NCI-H1694 (cell line): ENCODE measurements at regions not wholly inside any gene's neighbourhood (a gene's known extent, or its start where the extent isn't known, plus 50 kb on each side); places are given as distances from the start of the nearest gene placed in this dataset.
"Not testable (repeated sequence)": the region's sequence is repeated elsewhere in the genome, so short reads cannot be mapped to it uniquely, and the experiment has no call there.

Experiments
- DNase-seq: peaks from one replicate; lab custom pipeline; 2025; lab: John Stamatoyannopoulos, UW

DNA sequence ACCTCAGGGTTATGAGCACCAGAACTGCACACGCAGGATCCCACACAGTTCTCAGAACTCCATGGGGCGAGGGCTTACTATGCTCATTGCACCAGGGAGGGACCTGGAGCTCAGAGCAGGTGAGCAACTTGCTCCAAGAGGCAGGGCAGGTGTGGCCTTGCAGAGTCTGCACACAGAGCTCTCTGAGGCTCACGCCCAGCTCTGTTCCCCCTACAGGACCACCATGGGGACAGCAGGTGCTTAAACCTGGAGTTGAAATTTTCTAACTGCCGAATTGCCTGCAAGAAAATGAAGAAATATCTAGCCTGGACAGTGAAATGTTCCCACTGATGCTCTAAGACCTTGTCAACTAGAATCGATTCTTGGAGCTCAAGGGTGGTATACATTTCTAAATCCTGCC lies 49.9 kb upstream of the MSMB start:
- DNase-seq, result not testable (repeated sequence)

DNA sequence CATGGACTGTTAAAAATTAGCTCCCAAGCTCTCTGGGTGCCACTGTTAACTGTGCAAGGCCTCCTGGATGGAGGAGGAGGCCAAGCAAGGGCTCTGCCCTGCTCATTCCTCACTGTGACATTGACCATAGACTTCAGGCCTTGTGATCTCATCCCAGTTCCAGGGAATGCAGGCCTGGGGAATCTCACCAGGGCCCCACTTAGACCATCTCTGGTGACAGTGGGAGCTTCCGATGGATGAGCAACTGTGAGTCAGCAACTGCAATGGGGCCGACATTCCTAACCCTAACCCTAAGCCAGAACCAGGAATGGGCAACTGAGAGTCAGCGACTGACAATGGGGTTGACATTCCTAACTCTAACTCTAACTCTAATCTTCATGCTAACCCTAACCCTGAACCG lies 50.4 kb upstream of the MSMB start:
- no peak for DNase-seq

DNA sequence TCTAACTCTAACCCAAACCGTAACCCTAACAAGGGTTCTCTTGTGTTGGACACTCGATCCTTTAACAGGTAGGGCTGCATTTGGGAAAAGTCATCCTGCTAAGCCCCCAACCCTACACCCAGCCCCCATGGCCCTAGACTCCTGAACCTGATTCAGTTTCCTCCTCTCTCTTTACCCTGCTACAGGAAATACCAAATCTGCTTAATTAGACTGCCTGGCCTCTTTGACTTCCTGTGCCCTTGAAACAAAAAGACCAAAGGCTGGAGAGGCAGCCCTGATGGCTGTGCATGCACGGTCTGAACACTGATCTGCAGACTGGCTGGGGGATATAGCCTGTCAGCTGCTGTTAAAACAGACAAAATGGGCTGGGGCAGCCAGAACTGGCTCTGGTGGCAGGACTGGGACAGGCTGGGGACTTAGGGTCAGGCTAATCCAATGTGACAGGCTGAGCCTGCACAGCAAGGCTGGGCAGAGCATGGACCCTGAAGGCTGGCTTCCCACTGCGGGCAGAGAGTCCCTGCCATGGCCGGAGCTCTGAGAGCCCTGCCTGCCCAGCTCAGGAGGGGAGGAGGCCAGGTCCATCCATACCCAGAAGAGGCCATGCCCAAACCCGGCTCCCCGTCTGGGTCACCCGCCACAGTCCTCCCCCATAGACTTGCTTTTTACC lies 51.0 kb upstream of the MSMB start:
- no peak for DNase-seq

DNA sequence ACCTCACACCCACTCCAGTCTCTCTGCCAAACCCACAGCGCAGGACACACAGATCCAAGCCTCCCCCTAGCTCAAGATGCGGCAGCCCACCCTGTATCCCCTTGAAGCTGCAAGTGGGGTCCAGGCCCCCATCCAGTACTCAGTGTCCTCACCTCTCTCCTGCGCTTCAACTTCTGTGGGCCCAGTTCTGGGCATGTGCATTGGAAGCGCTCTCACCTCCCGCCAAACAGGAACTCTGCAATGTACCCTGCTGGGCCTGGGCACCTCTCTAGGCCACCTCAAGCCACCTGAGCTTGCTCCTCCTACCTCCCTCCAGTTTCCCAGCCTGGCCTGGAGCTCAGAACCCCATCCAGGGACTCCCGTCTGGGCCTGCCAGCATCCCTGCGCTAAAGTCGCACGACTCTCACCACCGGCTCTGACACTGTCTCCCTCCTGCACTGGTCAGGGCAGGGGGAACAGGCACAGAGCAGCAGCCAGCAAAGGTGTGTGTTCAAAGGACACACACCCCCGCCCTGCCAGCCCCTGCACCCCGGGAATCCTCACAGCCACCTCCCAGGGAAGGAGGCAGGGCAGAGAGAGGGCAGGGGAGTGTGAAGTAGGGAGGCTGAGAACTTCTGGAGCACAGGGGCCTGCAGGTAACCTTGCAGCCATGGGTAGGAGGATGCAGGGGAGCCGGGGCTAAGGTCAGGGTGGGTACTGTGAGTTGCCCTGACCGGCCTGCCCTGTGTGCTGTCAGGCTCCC lies 51.7 kb upstream of the MSMB start:
- no peak for DNase-seq

DNA sequence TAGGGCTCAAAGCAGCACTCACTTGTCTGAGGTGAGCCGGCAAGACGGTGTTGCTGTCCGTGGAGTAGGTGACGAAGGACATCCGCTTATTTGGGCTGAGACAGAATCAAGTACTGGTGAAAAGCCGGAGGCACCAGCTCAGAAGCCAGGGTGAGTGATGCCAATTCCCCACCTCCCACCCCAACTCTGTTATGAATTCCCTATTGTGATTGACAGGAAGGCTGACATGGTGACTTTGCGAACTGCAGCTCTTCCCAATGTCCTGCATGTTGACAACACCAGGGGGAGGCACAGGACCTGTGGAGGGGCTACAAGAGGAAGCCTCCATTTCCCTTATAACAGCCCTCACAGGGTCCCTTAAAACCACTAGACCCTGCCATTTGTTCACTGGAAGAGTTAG lies 52.3 kb upstream of the MSMB start:
- no peak for DNase-seq

DNA sequence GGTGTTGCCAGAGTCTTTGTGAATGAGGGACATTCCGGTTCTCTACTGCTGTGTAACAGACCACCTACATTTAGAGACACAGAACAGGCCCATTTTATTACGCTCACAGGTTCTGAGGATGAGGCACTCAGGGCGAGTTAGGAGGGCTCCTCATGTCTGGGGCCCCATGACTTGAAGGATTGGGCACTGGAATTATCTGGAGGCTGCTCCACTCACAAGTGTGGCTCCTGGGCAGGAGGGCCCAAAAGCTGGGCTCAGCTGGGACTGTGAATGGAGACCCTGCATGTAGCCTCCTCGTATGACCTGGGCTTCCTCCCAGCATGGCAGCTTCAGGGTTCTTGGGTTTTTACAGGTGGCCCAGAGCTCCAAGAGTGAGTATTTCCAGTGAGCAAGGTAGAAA lies 52.9 kb upstream of the MSMB start:
- not testable (repeated sequence) for DNase-seq

DNA sequence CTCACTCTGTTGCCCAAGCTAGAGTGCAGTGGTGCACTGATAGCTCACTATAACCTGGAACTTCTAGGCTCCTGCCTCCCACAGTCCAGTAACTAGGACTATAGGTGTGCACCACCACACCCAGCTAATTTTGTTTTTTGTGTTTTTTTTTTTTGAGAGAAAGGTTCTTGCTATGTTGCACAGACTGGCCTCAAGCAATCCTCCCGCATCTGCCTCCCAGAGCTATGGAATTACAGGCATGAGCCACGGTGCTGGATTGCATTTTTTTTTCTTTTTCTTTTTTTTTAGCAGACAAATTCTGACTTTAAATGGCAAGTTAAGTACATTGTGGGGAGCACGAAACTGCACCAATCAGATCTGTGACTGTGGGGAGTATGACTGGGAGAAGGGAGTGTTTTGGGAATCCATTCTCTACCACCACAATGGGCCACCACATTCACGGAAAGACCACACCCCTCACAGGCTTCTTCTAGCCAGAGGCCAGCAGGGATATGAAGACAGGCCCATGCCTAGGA lies 58.1 kb upstream of the MSMB start:
- no peak for DNase-seq

DNA sequence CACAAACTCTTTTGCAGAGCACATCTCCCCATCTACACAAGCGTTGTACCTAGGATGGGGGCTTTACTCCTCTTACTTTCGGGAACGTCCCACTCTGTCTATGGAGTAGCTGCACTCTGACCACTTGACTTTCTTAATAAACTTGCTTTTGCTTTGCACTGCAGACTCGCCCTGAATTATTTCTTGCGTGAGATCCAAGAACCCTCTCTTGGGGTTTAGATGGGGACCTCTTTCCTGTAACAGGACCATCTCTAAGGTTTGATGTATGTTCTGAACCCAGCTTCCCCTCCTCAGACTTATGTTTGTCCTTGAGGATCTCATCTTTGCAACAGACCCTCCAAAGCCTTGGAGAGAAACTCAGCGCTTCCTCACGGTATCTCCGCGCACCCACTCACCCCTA lies 59.3 kb upstream of the MSMB start:
- DNase-seq, result not testable (repeated sequence)

DNA sequence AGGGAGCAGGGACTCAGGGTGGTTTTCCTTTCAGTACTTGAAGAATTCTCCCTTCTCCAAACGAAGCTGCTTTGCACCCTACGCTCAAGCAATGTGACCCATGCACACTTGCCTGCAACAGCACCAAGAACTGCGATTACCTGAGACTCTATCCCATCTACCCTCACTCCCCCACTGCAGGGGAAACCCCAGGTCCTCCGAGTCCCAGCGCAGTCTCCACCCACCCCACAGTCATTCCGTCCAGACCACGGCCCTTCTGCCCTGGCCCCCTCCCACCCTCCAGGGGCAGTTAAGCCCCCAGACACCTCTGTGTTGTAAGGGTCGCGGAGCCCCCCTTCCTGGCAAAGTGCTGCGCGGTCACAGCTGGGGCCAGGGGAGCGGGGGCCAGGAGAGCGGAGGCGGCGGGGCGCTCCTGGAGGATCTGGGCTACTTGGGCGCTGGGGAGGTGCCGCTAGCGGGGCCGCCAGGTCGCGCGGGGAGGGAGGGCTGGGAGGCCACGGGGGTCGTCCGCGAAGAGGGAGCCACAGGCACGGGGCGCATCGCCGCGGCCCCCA lies 59.9 kb upstream of the MSMB start:
- DNase-seq, result not testable (repeated sequence)

DNA sequence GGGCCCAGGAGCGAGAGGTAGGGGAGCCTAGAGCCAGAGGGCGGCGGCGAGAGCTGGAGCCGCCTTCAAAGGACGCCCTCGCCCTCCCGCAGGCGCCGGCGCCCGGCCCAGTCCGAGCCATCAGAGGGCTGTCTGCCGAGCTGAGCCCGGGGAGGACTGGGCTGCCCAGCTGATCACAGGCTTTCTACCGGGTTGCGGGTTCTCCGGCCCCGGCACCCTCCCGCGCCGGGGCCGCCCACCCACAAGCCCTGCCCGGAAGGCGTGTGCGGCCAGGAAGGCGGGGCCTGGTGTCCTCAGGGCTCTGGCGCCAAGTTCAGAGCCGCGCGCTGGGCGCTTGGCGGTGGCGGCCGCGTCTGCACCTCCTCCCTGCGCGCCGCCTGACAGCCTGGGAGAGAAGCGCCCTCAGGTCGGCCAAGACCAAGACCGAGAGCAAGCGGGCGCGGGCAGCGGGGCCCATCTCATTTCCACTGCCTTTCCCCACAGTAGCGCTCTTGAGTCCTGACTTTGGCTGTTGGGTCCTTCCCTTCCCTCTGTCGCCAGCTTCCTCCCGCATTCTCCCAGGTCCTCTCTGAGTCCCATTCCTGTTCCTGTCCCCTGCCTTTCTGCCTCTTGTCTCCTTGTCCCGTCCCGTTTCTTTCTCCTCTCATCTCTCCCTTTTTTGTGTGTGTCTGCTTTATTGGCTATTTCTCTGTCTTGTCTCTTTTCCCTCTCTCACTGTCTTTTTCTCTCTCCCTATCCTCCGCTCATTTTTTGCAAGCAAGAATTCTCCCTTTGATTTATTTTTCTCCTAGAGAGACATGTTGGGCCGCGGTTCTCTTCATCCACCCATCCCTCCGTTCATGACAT lies 60.6 kb upstream of the MSMB start:
- DNase-seq, result peak; percentile 44

DNA sequence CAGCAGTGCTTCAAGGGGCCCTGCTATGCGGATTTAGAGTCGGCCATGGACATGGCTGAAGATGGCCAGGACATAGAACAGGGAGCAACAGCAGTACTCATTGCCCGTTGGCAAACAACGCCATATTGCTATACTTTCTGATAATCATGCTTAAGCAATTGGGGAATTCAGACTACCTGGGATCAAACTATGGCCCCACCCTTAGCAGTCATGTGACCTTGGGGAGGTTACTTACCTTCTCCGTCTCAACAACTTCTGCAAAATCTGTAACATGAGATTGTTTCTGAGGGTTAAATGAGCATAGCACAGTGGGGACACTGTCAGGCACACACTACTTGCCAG lies 62.1 kb upstream of the MSMB start:
- DNase-seq, result not testable (repeated sequence)

DNA sequence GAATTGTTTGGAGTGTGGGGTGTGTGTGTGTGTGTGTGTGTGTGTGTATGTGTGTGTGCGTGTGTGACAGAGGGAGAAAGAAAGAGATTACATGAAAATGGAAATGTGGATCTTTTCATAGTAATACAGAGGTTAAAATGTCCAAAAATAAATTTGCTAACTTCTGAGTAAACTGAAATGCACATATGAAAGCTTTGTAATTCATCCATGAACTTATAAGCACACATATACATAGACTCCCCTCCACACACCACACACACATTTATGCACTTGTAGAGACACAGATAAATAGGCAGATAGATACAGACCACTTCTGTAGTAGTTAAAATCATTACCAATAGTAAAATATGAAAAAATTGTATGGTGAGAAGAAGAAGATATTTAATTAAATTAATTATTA lies 108.2 kb upstream of the MSMB start:
- DNase-seq, result not testable (repeated sequence)

DNA sequence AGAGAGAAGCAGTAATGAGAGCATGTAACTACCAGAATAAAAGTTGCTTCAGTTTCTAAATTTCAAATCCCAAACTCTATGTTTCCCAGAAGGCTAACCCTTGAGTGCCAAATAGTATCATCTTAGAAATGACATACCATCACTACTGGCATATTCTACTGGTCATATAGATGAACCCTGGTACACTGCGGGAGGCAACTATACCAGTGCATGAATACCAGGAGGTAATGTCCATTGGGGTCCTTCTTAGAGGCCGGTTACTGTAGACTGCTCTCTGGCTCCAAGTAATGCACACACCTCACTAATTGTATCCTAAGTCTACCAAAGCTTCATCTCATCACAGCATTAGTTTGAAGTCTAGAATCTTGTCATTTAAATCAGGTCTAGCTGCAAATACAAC lies 108.6 kb upstream of the MSMB start:
- not testable (repeated sequence) for DNase-seq

DNA sequence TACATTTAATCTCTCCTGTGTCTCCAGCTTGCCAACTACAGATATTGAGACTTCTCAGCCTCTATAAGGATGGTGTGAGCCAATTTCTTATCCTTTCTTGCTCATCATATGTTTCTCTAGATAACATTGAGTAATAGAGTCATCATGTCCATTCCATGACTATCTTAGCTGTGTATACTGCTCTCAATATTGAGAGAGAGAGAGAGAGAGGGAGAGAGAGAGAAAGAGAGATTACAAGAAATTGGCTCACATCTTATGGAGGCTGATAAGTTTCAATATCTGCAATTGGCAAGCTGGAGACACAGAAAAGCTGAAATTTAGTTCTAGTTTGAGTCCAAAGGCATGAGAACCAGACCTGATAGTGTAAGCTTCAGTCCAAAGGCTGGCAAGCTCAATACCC lies 110.8 kb upstream of the MSMB start:
- not testable (repeated sequence) for DNase-seq

DNA sequence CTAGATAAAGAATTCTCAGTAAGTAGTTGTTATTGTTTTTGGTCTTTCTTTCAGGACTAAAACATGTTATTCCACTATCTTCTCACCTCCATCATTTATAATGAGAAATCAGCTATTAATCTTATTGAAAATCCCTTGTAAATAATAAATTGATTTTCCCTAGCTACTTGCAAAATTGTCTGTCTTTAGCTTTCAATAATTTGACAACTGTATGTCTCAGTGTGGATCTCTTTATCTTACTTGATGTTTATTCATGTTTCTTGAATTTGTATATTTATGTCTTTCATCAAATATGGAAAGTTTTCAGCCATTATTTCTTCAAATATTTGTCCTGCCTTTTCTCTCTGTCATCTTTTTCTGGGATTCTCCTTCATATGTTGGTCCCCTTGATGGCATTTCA lies 117.1 kb upstream of the ANTXRL start:
- no peak for DNase-seq

DNA sequence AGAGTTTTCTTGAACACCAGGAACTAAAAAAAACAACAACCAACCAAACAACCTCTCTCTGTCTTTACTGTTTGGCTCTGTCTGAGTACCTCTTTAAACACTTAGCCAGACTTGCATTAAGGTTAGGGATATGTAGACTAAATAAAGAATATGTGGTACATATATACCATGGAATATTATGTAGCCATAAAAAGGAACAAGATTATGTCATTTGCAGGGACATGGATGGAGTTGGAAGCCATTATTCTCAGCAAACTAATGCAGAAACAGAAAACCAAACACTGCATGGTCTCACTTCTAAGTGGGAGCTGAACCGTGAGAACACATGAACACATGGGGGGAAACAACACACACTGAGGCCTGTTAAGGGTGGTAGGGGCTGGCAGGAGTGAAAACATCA lies 116.0 kb upstream of the ANTXRL start:
- no peak for DNase-seq

DNA sequence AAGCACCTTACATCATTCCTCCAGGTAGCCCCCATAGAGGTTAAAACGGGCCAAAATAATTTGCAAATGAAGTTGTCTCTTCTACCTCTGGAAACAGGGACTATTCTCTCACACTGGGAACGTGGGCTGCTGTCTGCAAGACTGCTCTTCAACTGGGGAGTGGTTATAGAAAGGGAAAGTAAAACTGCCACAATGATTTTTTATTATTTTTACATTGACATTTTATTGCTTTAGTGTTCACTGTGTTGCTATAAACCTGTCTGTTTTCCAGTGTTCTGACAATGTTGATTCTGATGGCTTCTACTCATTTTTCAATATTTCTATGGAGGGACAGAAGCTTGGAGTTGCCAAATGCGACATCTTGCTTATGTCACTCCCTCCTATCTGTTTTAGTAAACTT lies 115.1 kb upstream of the ANTXRL start:
- no peak for DNase-seq

DNA sequence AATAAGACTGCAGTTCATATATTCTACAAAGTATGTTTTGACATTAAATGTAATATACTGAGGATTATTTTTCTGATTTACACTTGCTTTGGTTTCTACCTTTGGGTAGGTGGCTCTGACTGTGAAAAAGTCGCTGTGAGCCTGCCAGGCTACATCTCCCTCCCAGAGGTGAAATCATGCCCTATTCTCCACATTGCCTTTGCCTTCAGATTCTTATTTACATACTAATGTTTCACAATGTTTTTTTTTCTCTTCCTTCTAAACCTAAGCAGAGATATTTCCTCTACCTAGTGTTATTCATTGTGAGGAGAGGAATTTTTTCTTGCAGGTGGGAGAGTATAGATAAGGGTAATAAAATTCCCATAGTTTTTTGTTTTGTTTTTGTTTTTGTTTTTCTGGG lies 111.5 kb upstream of the ANTXRL start:
- no peak for DNase-seq

DNA sequence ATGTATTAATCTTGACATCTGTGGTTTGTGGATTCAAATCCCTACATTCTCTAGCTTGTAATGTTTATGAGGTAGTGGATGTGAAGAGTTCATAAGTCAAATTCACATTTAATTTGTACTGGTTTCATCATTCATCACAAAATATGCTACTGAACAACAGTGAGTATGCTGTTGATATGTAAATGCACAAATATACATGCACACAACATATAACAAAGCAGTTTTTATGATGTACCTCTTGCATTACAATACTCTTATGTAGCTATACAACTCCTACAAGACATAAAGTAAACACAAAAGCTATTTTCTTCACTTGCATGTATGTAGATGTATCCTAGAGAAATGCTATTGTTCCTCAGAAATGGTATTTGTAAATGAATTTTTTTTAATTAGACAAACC lies 111.0 kb upstream of the ANTXRL start:
- DNase-seq, result no peak

DNA sequence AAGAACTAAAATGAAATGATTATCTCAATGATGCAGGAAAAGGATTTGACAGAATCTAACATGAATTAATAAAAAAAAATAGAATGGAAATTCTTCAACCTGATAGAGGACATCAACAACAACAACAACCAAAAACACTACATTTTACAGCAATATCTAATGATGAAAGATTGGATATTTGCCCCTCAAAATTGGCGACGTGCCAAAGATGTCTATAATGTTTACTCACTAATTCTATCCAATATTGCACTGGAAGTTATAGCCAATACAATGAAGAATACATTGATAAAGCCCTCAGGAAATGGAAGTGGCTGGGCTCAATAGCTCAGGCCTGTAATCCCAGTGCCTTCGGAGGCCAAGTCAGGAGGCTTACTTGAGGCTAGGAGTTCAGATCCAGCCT lies 99.4 kb upstream of the ANTXRL start:
- DNase-seq, result not testable (repeated sequence)

DNA sequence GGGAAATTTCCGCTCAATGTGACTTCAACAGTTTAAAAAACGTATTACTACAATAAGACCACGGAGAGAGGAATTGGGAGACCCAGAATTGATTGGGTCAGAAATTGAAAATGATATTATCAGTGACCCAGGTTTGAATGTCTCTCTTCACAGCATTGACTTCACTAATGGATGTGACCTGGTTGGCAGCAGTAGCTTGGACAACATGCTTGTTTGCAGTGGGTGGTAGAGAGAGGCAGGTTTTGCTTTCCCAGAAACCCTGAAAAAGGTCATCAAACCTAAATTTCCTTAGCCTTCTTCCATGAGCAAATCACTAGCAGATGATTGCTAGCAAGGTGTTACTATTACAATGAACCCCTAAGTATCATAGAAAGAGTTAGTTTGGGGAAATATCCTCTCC lies 89.7 kb upstream of the ANTXRL start:
- DNase-seq, result no peak

DNA sequence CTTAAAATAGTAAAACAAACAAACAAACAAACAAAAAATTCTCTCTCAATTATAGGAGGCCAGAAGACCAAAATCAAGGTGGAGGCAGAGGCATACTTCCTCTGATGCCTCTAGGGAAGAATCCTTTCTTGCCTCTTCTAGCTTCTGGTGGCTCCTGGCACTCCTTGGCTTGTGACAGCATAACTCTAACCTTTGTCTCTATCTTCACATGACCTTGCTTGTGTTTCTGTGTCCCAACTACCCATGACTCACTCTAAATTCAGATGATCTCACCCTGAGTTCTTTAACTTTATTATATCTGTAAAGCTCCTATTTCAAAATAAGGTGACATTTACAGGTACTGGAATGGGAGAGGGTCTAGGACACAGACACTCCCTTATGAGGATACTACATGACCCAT lies 88.3 kb upstream of the ANTXRL start:
- no peak for DNase-seq

DNA sequence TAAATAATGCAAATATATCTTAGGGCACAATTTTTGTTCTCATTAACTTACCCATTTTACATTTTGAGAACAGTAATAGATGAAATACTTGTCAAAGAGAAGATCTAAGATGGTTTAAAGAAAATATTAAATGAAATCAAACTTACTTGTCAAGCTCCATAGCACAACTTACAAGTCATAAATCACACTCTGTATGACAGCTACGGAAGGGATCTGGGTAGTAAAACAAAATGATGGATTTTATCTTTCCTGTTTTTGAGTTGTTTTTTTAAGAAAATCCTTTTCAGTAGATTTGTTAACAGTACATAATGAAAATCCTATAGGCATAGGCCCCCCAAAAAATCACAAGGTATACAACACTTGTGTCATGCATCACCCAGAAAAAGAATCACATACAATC lies 84.4 kb upstream of the ANTXRL start:
- not testable (repeated sequence) for DNase-seq
